Endometrium (tissue), 2 donors: ENCODE measurements at regions not wholly inside any gene's neighbourhood (a gene's known extent, or its start where the extent isn't known, plus 50 kb on each side); places are given as distances from the start of the nearest gene placed in this dataset.

ENCODE experiments used
- FAIRE-seq: peaks from 2 replicates; lab custom pipeline; 2012; peaks lifted over from hg19 to GRCh38; lab: Jason Lieb, UNC
- donor health status: control.
- donor health status: control.

DNA sequence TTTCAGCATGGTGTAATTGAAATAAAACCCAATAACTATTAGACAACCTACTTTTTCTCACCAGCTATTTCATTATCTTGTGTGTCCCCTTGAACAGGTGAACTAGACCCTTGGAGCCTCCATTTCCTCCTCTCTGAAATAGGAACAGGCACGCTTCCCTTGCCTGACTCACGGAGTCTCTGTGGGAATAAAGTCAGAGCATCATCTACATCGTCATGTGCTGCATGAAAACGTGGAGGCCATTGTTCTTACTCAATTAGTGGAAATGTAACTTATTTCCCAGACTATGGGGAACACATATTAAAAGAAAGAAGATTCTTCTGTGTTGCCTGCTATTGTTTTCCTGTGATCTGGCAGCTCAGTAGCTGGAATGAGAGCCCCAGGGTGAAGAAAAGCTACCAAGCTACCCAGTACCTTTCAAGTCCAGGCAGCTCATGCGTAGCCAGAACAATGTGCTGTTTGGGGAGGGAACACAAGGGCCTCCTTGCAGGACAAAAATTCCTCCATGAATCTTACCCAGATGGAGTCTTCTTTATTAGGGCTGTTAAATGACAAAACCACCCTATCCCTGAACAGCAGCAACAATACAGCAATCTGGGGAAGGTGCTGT, 59.8 kb downstream of the SOX11 start:
- FAIRE-seq, result no peak

DNA sequence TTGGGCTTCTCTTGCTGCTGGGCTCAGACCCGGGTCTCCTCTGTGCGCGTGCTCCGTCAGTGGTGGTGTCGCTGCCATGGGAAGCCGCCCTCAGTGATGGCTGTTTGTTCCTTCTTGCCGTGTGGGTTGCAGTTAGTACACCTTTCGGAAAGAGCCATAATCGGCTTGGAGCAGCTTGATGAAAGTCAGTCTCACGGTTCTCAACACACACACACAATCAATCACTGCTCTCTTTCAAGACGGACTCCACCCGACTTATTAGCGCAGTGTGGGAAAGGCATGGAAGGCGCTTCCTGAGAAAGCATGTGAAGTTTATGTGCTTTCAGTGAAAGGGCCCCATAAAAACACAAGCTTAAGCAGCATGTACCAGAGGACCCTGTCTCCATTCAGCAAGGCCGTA, 64.1 kb downstream of the SOX11 start:
- FAIRE-seq, result no peak

DNA sequence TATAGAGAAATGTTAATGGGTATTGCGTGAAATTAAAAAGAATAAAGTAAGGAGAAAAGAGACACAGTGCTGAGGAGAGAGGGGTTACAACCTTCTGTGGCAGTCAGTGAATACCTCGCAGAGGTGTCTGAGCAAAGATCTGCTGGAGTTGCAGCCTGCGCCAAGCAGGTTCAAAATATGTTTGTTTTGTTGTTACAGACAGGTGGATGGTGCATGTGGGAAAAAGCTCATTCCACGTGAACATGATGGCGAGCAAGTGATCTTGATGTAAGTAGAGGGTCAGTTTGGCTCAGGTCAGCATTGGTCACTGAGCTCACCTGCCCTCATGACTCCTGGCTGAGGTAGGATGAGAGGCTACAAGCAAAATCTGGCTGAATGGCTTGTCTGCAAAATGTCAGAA, 66.2 kb downstream of the SOX11 start:
- FAIRE-seq, result no peak

DNA sequence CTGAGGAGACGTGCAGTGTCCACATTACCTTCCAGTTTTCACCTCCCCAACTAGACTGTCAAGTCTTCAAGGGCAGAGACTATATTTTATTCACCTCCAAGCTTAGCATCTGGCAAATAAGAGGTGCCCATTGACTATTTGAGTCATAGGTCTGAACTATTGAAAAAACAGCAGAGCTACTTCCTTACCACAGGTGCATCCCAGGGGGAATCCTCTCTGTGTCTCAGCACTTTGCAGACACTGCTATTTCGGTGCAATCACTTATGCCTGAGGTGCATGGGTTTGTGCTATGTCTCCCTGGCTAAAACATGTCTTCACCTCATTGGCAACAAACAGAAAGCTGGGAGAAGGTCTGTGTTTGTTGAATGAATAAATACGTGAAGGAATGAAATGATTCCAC, 67.8 kb downstream of the SOX11 start:
- no peak for FAIRE-seq

DNA sequence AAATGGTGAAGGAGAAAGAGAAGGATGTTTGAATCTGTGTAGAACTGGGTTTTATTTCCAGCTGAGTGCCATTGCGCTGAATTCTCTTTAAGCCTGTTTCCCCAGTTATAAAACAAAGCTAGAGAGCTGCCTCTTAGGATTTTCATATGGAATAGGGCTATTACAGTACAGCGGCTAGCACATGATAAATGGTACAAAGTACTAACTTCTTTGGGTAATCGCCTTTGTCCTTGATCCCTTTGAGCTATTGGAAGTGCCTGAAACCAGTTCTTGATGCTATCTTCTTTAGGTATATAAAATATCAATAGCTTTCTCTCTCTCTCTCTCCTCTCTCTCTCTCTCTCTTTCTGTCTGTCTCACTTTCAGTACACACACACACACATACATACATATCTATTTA, 71.3 kb downstream of the SOX11 start:
- no peak for FAIRE-seq

- peak; percentile 73 for FAIRE-seq
Measured at GRCh38 chr2:5764041-5764440, 71.9 kb downstream of the SOX11 start.

DNA sequence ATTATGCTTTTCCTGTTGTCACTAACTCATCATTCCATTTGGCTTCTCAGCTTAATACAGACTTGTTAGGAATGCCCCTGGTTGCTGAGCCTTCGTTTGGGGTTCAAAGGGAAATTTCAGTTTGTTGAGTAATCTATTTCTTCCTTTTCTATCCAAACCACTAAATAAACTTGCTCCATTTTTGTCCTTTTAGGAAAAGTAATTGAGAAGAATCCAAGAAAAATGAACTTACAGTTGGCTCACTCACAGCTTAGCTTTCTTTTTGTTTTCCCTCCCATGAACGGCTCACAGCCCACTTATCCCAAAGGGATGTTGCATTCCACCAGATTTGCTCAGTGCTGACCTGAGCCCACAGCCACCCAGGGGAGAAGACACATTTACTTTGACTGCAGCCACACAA, 73.9 kb downstream of the SOX11 start:
- FAIRE-seq, result no peak

- no peak for FAIRE-seq
Measured at GRCh38 chr2:5766561-5766960, 74.4 kb downstream of the SOX11 start.

DNA sequence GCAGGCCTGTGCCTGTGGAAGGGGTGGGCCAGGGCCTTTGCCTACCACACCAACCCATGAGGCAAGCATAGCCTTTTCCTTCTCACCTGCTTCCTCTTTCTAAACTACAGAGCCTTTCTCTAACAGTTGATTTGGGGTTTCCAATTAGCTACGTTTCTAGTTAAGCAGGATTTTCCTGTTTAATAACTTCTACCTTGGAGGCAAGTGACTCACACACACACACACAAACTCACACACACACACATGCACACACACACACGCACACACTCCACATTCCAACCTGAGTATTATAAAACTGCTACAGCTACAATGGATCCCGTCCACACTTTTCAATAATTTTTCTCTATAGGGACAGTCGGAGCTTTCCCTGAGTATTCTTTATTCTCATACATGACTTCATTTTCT, 84.9 kb downstream of the SOX11 start:
- FAIRE-seq, result no peak

- FAIRE-seq, result no peak
Measured at GRCh38 chr2:5781679-5782078, 89.5 kb downstream of the SOX11 start.

- FAIRE-seq, result no peak
Measured at GRCh38 chr2:5782103-5782502, 89.9 kb downstream of the SOX11 start.

DNA sequence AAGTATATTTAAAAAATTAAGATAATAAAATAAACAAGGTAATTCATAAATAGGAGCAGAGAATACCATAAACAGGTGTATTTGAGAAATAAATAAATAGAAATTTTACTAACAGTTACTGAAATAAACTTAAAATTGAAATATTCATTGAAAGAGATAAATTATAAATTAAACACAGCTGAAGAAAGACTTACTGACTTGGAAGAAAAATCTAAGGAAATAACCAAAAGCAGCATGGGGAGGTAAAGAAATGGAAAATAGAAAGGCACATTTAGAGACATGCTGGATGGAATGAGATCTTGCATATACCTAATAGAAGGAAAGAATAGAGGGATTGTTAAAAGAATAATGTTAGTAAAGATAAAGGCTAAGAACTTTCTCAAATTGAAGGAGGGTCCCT, 96.3 kb downstream of the SOX11 start:
- peak; percentile 18 for FAIRE-seq

DNA sequence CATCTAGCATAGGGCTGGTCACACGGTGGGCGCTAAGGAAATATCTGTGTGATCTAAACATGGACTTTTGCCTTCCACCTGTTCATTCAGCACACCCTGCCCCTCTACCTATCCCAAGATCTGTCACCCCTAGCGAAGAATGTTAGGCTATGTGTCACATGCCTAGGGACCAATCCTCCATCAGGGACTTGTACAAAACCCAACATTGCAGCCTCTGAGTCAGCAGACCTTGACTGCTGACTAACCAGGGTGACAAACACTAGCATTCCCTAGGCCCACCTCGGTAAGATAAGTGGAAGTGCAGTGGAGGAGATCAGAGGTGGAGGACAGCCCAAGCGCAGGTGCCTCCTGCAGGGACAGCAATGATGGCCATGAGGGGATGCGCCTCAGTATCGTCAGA, 99.2 kb downstream of the SOX11 start:
- no peak for FAIRE-seq

GRCh38 chr2:5794012-5794411, 101.8 kb downstream of the SOX11 start:
- no peak for FAIRE-seq

- no peak for FAIRE-seq
Measured at GRCh38 chr2:5798084-5798483, 105.9 kb downstream of the SOX11 start.

DNA sequence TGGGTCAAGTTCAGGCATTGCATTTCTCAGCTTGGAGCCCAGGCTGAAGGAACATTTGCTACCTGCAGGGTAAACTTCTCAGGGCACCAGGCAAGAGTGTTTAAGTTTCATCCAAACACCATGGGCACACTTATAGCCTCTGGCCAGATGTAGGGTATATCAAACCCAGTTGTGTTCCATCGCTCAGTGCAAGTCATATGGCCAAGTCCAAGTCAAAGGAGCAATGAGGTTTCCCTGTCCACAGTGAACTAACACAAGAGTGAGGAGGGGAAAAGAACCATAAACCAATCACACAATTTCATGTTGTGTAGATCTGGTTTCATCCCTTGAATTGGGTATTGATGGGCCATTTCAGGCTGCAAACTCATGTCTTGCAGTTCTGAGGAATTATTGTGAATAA, 107.2 kb downstream of the SOX11 start:
- FAIRE-seq, result no peak

DNA sequence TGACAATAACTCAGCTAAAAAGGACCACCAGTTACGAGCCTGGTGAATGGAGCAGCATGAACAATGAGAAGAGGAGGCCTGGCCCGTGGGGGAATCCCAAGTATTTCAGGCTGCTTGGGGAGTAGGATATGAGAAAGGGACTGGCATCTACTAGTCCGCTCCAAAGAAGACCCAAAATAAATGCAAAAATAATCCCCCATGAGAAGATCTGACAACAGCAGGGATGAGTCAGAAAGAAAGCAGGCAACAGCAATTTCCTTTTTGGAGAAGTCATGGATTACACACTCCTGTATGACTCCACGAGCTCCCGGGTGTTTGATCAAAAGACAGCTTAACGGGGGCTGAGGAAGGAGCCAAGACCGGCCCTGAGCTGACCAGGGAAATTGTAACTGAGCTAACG, 111.4 kb downstream of the SOX11 start:
- FAIRE-seq, result no peak

- no peak for FAIRE-seq
Measured at GRCh38 chr2:5818961-5819600, 126.9 kb downstream of the SOX11 start.

- no peak for FAIRE-seq
Measured at GRCh38 chr2:5824126-5824525, 131.9 kb downstream of the SOX11 start.

- no peak for FAIRE-seq
Measured at GRCh38 chr2:5825686-5826085, 133.5 kb downstream of the SOX11 start.

DNA sequence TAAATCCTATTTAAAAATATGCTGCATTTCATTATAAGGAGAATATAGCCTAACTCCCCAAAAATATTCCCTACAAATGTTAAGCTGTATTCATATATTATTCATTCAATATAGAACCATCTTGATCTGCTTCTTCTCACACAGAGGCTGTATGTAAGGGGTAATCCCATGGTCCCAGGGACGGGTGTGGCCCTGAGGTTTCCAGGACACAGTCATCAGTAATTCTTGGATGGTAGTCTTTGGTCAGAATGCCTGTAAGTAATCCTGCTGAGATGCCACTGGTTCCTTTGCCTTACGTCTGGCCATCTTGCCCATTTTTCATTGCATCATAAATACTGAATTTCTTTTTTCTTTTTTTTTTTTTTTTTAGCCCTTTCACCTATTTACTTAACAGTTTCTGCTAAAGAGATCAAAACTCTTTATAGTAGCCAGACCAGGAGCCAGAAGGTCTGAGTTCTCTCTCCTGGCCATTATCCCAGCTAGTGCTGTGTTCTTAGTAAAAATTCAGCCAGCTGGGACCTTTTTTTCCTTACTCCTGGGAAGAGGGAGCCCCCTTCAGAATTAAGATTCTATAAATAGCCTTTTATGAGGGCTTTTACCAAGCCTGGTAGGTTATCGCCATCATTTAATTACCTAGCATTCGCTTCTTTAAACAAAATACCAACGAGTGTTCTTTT, 134.9 kb downstream of the SOX11 start:
- no peak for FAIRE-seq

DNA sequence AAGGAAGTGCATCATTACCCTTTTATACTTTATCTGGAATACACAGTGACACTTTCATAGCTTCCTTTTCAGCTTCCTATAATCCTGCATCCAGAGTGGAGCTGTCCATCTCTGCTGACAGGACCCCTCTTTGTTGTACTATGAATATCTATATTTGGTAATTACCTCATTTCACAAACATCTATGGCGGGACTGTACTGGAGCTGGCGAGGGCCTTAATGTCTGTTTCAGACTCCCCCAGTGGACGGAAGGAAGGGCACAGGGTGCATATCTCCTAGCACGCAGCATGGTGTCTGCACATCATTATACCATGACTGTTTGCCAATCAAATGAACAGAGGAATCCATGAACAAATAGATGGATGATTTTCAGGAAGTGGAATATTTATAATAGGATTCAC, 142.3 kb downstream of the SOX11 start:
- FAIRE-seq, result no peak

DNA sequence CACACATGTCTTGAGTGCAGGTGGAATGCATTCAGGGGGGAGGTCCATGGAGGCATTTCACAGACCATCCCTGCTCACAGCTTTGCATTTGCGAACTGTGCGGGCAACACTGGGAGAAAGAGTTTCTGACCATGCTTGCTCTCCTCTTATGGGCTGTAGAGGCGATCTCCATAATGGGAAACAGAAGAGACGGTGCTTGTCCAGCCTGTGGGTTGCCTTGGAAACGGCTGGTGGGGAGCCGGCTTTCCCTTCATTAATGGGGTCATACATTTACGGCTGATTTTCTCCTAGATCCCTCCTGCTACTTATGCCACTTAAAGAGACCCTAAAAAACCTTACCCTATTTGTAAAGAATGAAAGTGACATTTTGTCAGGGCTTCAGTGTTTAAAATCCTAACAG, 147.4 kb downstream of the SOX11 start:
- no peak for FAIRE-seq

DNA sequence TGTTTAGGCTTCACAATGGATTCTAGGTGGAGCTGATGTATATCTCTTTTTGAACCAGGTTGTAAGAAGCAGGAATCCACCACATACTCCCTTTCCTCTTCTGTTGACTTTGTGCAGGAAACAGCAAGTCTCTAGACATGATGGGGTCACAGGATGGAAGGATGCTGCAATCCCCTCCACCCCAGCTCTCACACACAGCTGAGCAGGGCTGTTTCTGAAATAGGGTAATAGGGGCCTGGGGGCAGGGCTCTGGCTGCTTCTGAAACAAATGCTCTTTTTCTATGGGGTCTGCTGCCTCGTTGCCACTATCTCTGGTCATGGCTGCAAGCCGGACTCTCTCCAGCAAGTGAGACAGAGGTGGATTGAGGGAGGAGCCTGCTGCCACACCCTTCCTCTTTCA, 148.9 kb downstream of the SOX11 start:
- FAIRE-seq, result no peak
